ENCODE measurements at regions not wholly inside any gene's neighbourhood (a gene's known extent, or its start where the extent isn't known, plus 50 kb on each side); places are given as distances from the start of the nearest gene placed in this dataset.

DNA sequence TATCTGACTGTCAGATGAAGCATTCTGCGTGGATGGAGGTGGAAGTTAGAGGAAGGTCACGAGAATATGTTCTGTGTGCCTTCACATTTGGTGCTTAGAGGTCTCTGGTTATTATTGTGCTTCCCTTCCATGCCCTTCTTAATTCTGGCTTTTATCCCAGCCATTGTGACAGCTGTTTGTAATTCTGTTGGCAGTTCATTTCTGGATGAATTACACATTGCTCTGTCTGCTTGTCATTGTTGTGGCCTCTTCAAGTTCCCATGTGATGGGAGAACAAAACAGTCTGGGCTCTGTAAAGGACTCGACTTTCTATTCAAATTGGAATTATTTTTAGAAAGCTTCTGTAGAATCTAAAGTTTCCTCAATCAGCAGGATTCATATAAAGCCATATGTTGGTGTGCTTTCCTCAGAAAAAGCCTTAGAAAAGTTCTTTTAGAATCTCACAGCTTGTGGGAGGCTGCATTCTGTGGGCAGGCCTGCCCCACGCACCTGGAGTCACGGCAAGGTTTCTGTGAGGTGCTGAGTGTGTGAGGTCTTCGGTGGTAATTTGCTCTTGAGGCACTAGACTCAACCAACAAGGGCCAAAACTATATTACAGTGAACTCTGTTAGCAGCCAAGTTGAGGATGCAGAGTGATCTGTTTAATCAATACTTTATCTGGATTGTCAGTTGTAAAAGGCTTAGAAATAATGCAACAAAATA is 397.4 kb upstream of the AZI2 start (continued):
- TF ChIP-seq, protein P1, sequence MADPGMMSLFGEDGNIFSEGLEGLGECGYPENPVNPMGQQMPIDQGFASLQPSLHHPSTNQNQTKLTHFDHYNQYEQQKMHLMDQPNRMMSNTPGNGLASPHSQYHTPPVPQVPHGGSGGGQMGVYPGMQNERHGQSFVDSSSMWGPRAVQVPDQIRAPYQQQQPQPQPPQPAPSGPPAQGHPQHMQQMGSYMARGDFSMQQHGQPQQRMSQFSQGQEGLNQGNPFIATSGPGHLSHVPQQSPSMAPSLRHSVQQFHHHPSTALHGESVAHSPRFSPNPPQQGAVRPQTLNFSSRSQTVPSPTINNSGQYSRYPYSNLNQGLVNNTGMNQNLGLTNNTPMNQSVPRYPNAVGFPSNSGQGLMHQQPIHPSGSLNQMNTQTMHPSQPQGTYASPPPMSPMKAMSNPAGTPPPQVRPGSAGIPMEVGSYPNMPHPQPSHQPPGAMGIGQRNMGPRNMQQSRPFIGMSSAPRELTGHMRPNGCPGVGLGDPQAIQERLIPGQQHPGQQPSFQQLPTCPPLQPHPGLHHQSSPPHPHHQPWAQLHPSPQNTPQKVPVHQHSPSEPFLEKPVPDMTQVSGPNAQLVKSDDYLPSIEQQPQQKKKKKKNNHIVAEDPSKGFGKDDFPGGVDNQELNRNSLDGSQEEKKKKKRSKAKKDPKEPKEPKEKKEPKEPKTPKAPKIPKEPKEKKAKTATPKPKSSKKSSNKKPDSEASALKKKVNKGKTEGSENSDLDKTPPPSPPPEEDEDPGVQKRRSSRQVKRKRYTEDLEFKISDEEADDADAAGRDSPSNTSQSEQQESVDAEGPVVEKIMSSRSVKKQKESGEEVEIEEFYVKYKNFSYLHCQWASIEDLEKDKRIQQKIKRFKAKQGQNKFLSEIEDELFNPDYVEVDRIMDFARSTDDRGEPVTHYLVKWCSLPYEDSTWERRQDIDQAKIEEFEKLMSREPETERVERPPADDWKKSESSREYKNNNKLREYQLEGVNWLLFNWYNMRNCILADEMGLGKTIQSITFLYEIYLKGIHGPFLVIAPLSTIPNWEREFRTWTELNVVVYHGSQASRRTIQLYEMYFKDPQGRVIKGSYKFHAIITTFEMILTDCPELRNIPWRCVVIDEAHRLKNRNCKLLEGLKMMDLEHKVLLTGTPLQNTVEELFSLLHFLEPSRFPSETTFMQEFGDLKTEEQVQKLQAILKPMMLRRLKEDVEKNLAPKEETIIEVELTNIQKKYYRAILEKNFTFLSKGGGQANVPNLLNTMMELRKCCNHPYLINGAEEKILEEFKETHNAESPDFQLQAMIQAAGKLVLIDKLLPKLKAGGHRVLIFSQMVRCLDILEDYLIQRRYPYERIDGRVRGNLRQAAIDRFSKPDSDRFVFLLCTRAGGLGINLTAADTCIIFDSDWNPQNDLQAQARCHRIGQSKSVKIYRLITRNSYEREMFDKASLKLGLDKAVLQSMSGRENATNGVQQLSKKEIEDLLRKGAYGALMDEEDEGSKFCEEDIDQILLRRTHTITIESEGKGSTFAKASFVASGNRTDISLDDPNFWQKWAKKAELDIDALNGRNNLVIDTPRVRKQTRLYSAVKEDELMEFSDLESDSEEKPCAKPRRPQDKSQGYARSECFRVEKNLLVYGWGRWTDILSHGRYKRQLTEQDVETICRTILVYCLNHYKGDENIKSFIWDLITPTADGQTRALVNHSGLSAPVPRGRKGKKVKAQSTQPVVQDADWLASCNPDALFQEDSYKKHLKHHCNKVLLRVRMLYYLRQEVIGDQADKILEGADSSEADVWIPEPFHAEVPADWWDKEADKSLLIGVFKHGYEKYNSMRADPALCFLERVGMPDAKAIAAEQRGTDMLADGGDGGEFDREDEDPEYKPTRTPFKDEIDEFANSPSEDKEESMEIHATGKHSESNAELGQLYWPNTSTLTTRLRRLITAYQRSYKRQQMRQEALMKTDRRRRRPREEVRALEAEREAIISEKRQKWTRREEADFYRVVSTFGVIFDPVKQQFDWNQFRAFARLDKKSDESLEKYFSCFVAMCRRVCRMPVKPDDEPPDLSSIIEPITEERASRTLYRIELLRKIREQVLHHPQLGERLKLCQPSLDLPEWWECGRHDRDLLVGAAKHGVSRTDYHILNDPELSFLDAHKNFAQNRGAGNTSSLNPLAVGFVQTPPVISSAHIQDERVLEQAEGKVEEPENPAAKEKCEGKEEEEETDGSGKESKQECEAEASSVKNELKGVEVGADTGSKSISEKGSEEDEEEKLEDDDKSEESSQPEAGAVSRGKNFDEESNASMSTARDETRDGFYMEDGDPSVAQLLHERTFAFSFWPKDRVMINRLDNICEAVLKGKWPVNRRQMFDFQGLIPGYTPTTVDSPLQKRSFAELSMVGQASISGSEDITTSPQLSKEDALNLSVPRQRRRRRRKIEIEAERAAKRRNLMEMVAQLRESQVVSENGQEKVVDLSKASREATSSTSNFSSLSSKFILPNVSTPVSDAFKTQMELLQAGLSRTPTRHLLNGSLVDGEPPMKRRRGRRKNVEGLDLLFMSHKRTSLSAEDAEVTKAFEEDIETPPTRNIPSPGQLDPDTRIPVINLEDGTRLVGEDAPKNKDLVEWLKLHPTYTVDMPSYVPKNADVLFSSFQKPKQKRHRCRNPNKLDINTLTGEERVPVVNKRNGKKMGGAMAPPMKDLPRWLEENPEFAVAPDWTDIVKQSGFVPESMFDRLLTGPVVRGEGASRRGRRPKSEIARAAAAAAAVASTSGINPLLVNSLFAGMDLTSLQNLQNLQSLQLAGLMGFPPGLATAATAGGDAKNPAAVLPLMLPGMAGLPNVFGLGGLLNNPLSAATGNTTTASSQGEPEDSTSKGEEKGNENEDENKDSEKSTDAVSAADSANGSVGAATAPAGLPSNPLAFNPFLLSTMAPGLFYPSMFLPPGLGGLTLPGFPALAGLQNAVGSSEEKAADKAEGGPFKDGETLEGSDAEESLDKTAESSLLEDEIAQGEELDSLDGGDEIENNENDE (IDR thresholded peaks at IDR 0.05; ENCODE audit: insufficient replicate concordance, low read length): no peak
- TF ChIP-seq SIRT6 (IDR thresholded peaks at IDR 0.05; ENCODE audit: low read length): no peak
- TF ChIP-seq BRCA1 (IDR thresholded peaks at IDR 0.05; ENCODE audit: low read depth, low read length): no peak
- TF ChIP-seq SP1 (IDR thresholded peaks at IDR 0.05; ENCODE audit: low read depth, low read length): no peak
- TF ChIP-seq CBX8 (IDR thresholded peaks at IDR 0.05; ENCODE audit: borderline replicate concordance, low read depth, low read length): no peak
- no peak for TF ChIP-seq EZH2 (IDR thresholded peaks at IDR 0.05; ENCODE audit: low read depth, low read length, severe bottlenecking)
- TF ChIP-seq MAFK (IDR thresholded peaks at IDR 0.05; ENCODE audit: low read depth, low read length): no peak
- TF ChIP-seq CBX5 (IDR thresholded peaks at IDR 0.05; ENCODE audit: low read depth, low read length): no peak

Data from H1 (cell line).